Nephron (organoid): ENCODE measurements at regions not wholly inside any gene's neighbourhood (a gene's known extent, or its start where the extent isn't known, plus 50 kb on each side); places are given as distances from the start of the nearest gene placed in this dataset.

Experiments used
- H3K27ac Mint-ChIP-seq, 3 experiments: 2 replicates each; pipeline ENCODE4 v1.8.0; 2020; ENCODE audit warnings: mixed read lengths in 3 of 3, mild to moderate bottlenecking in 2 of 3, moderate library complexity in 1 of 3
- H3K27me3 Mint-ChIP-seq: 2 replicates; pipeline ENCODE4 v1.8.0; 2021; ENCODE audit warnings: low read depth, mild to moderate bottlenecking, moderate library complexity, mixed read lengths
- H3K36me3 Mint-ChIP-seq: 2 replicates; pipeline ENCODE4 v1.8.0; 2020; ENCODE audit warnings: low read depth, mixed read lengths
- H3K4me1 Mint-ChIP-seq: 2 replicates; pipeline ENCODE4 v1.8.0; 2020; ENCODE audit warnings: mixed read lengths
- H3K4me3 Mint-ChIP-seq, 3 experiments: 2 replicates each; pipeline ENCODE4 v1.8.0; 2020; ENCODE audit warnings: mild to moderate bottlenecking in 3 of 3, mixed read lengths in 3 of 3, moderate library complexity in 2 of 3
- H3K9me3 Mint-ChIP-seq: 2 replicates; pipeline ENCODE4 v1.8.0; 2020; ENCODE audit warnings: mixed read lengths
- CTCF ChIP-seq, 3 experiments: fragments of 200-600 bp; sonication (generic); IDR thresholded peaks; one replicate each; pipeline ENCODE4 v1.5.0; 2021; ENCODE audit warnings: antibody characterized with exemption in 3 of 3; ENCODE audit not compliant: unreplicated experiment in 3 of 3

- Mint-ChIP-seq H3K27ac (no peak overlapping the region), H3K4me3 (no peak overlapping the region), H3K4me1 (peaks cover 8% of the 10 kb centered on the region), H3K36me3 (no peaks in the 10 kb centered on the region), H3K27me3 (no peaks in the 10 kb centered on the region), H3K9me3 (peaks cover 15% of the 10 kb centered on the region)
- no peak for TF ChIP-seq CTCF (IDR thresholded peaks at IDR 0.05; ENCODE audit: unreplicated experiment in 3 of 3)
These were observed 247.5 kb downstream of the MREG start for GRCh38 chr2:215765729-215766360.

- no peaks in the 10 kb centered on the region for H3K36me3 Mint-ChIP-seq
- peaks cover 10% of the 10 kb centered on the region for H3K4me1 Mint-ChIP-seq
- H3K9me3 Mint-ChIP-seq: peaks cover 15% of the 10 kb centered on the region
- H3K27me3 Mint-ChIP-seq: no peaks in the 10 kb centered on the region
- H3K27ac Mint-ChIP-seq: peak overlapping the region in 2 of 3 experiments; percentile 10 to 48
- no peak overlapping the region for H3K4me3 Mint-ChIP-seq
- no peak for TF ChIP-seq CTCF (IDR thresholded peaks at IDR 0.05; ENCODE audit: unreplicated experiment in 3 of 3)
These were observed 248.8 kb downstream of the MREG start for GRCh38 chr2:215764441-215765048.

GRCh38 chr2:215760557-215760956 lies 252.8 kb downstream of the MREG start:
- peaks cover 22% of the 10 kb centered on the region for H3K4me1 Mint-ChIP-seq
- no peak overlapping the region for H3K4me3 Mint-ChIP-seq
- no peak for TF ChIP-seq CTCF (IDR thresholded peaks at IDR 0.05; ENCODE audit: unreplicated experiment in 3 of 3)
- no peaks in the 10 kb centered on the region for H3K9me3 Mint-ChIP-seq
- H3K27me3 Mint-ChIP-seq: no peaks in the 10 kb centered on the region
- H3K36me3 Mint-ChIP-seq: no peaks in the 10 kb centered on the region
- H3K27ac Mint-ChIP-seq: no peak overlapping the region

- Mint-ChIP-seq H3K4me1 (peaks cover 22% of the 10 kb centered on the region), H3K27ac (no peak overlapping the region), H3K36me3 (no peaks in the 10 kb centered on the region), H3K9me3 (no peaks in the 10 kb centered on the region), H3K27me3 (no peaks in the 10 kb centered on the region), H3K4me3 (no peak overlapping the region)
- TF ChIP-seq CTCF (IDR thresholded peaks at IDR 0.05; ENCODE audit: unreplicated experiment in 3 of 3): no peak
These were observed 253.3 kb downstream of the MREG start for GRCh38 chr2:215760091-215760490.

- TF ChIP-seq CTCF (IDR thresholded peaks at IDR 0.05; ENCODE audit: unreplicated experiment in 3 of 3): no peak
- Mint-ChIP-seq H3K4me3 (no peak overlapping the region), H3K27me3 (no peaks in the 10 kb centered on the region), H3K4me1 (peaks cover 19% of the 10 kb centered on the region), H3K36me3 (no peaks in the 10 kb centered on the region), H3K27ac (no peak overlapping the region), H3K9me3 (no peaks in the 10 kb centered on the region)
These were observed 254.7 kb downstream of the MREG start for GRCh38 chr2:215758691-215759090.

GRCh38 chr2:215756346-215756730 lies 257.0 kb downstream of the MREG start:
- Mint-ChIP-seq H3K27ac (peak overlapping the region in 1 of 3 experiments; percentile 54), H3K36me3 (no peaks in the 10 kb centered on the region), H3K9me3 (no peaks in the 10 kb centered on the region), H3K27me3 (no peaks in the 10 kb centered on the region), H3K4me1 (peaks cover 27% of the 10 kb centered on the region), H3K4me3 (no peak overlapping the region)
- no peak for TF ChIP-seq CTCF (IDR thresholded peaks at IDR 0.05; ENCODE audit: unreplicated experiment in 3 of 3)
